PC-3 (cell line): ENCODE measurements at regions not wholly inside any gene's neighbourhood (a gene's known extent, or its start where the extent isn't known, plus 50 kb on each side); places are given as distances from the start of the nearest gene placed in this dataset.

Source experiments
- ATAC-seq: fragments of 200-7000 bp; cut with Tn5 transposase; 2 replicates; pipeline ENCODE4 v1.9.1; 2020; ENCODE audit warnings: mild to moderate bottlenecking, moderate library complexity
- BruUV-seq: library from RNA; stranded (reverse); fragments of 400-500 nt; replicated peaks from 2 replicates; lab custom pipeline; 2021; lab: Mats Ljungman, UMichigan
- CTCF ChIA-PET: fragments of 300-600 bp; sonication (Branson Sonifier 250); formaldehyde crosslinking; loops from one replicate; lab custom pipeline; 2022; ENCODE audit warnings: antibody characterized with exemption; lab: Charles Lee
- POLR2A ChIA-PET: fragments of 300-600 bp; sonication (Branson Sonifier 250); formaldehyde crosslinking; loops from one replicate; lab custom pipeline; 2022; ENCODE audit warnings: antibody characterized with exemption; ENCODE audit not compliant: unreplicated experiment; lab: Charles Lee
- DNase-seq: peaks from one replicate; pipeline ENCODE4 v3.0.0-alpha.2; 2015
- H2AFZ ChIP-seq: fragments of 300-600 bp; sonication (generic); 2 replicates; pipeline ENCODE4 v1.6.0; 2016; ENCODE audit warnings: antibody characterized with exemption, low read length
- H3F3A ChIP-seq: fragments of 300-600 bp; sonication (generic); one replicate; pipeline ENCODE4 v1.6.0; 2017; ENCODE audit warnings: antibody characterized with exemption, low read length, control low read depth, mild to moderate bottlenecking; ENCODE audit not compliant: unreplicated experiment
- H3K27ac ChIP-seq: fragments of 300-600 bp; sonication (generic); 2 replicates; pipeline ENCODE4 v1.5.1; 2016; ENCODE audit warnings: mild to moderate bottlenecking, low read length
- H3K27me3 ChIP-seq: fragments of 300-600 bp; sonication (generic); 2 replicates; pipeline ENCODE4 v1.6.1; 2016; ENCODE audit warnings: low read length, mixed read lengths
- H3K36me3 ChIP-seq: fragments of 300-600 bp; sonication (generic); 2 replicates; pipeline ENCODE4 v1.6.1; 2016; ENCODE audit warnings: low read depth, mixed run types, low read length, mixed read lengths
- H3K4me1 ChIP-seq: fragments of 300-600 bp; sonication (generic); 2 replicates; pipeline ENCODE4 v1.5.1; 2016; ENCODE audit warnings: low read length; ENCODE audit not compliant: insufficient read depth
- H3K4me2 ChIP-seq: fragments of 300-600 bp; sonication (generic); 2 replicates; pipeline ENCODE4 v1.6.0; 2016; ENCODE audit warnings: low read length
- H3K4me3 ChIP-seq: fragments of 300-600 bp; sonication (generic); 2 replicates; pipeline ENCODE4 v1.5.1; 2016; ENCODE audit warnings: mild to moderate bottlenecking, low read length, mixed read lengths
- H3K79me2 ChIP-seq: fragments of 300-600 bp; sonication (generic); 2 replicates; pipeline ENCODE4 v1.6.1; 2017; ENCODE audit warnings: low read length, mixed read lengths
- H3K9ac ChIP-seq: fragments of 300-600 bp; sonication (generic); 2 replicates; pipeline ENCODE4 v1.6.0; 2016; ENCODE audit warnings: mild to moderate bottlenecking, low read length
- H3K9me2 ChIP-seq: fragments of 300-600 bp; sonication (generic); replicated peaks from 2 replicates; pipeline ENCODE4 v1.6.1; 2016; ENCODE audit warnings: mixed run types, low read length, mixed read lengths
- H3K9me3 ChIP-seq: fragments of 300-600 bp; sonication (generic); 2 replicates; pipeline ENCODE4 v1.6.1; 2016; ENCODE audit warnings: low read length, mixed read lengths
- H4K20me1 ChIP-seq: fragments of 300-600 bp; sonication (generic); 2 replicates; pipeline ENCODE4 v1.6.1; 2016; ENCODE audit warnings: low read length, mixed read lengths
- EZH2 ChIP-seq: fragments of 300-600 bp; sonication (generic); IDR thresholded peaks from one replicate; pipeline ENCODE4 v1.6.1; 2017; ENCODE audit warnings: antibody characterized with exemption, mild to moderate bottlenecking, low read length; ENCODE audit not compliant: unreplicated experiment
- EZH2phosphoT487 ChIP-seq: fragments of 300-600 bp; sonication (generic); IDR thresholded peaks from 2 replicates; pipeline ENCODE4 v1.6.1; 2018; ENCODE audit warnings: mild to moderate bottlenecking, antibody characterized with exemption, low read length, borderline replicate concordance
- intact Hi-C: fragments of 100-400 bp; cut with micrococcal nuclease; formaldehyde crosslinking; loops from 2 replicates; pipeline ENCODE4 v1.9.0; 2023
- TF ChIP-seq, protein P1 (sequence below): fragments of 300-600 bp; sonication (generic); conservative IDR thresholded peaks from 2 replicates; pipeline ENCODE4 v1.5.1; 2017; ENCODE audit warnings: antibody characterized with exemption, low read depth, mild to moderate bottlenecking, low read length

DNA sequence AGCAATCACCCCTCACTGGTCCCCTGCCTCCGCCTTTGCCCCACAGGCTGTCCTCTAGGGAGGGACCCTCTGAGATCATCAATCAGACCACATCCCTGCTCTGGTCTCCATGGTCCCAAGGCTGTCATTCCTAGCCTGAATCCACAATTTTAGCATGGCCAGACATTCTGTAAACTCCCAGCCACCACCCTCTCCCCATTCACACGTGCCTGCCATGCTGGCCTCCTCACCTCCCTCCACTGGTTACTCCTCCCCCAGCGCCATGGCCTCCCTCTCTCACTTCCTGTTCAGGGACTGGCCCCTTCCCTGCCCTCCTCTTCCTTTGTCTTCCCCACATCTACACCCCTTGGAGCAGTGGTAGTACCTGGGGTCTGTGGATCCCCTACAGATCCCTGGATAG is 150.7 kb upstream of the MLN start:
- ATAC-seq (no peak), DNase-seq (no peak)
- Histone ChIP-seq H3K36me3 (no peaks in the 10 kb centered on the region), H3K27me3 (peaks cover 36% of the 10 kb centered on the region), H3K9me2 (no peaks in the 10 kb centered on the region), H4K20me1 (no peaks in the 10 kb centered on the region), H2AFZ (no peak overlapping the region), H3K9me3 (no peaks in the 10 kb centered on the region), H3F3A (no peaks in the 10 kb centered on the region), H3K4me2 (no peak overlapping the region), H3K4me3 (no peak overlapping the region), H3K27ac (no peak overlapping the region), H3K4me1 (no peaks in the 10 kb centered on the region), H3K9ac (no peak overlapping the region), H3K79me2 (no peaks in the 10 kb centered on the region)
- intact Hi-C loops, result no loop called here
- ChIA-PET POLR2A (no interaction called here), CTCF (no interaction called here)
- TF ChIP-seq EZH2 (no peak), EZH2phosphoT487 (no peak)
- TF ChIP-seq, protein P1, sequence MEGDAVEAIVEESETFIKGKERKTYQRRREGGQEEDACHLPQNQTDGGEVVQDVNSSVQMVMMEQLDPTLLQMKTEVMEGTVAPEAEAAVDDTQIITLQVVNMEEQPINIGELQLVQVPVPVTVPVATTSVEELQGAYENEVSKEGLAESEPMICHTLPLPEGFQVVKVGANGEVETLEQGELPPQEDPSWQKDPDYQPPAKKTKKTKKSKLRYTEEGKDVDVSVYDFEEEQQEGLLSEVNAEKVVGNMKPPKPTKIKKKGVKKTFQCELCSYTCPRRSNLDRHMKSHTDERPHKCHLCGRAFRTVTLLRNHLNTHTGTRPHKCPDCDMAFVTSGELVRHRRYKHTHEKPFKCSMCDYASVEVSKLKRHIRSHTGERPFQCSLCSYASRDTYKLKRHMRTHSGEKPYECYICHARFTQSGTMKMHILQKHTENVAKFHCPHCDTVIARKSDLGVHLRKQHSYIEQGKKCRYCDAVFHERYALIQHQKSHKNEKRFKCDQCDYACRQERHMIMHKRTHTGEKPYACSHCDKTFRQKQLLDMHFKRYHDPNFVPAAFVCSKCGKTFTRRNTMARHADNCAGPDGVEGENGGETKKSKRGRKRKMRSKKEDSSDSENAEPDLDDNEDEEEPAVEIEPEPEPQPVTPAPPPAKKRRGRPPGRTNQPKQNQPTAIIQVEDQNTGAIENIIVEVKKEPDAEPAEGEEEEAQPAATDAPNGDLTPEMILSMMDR, result no peak
- BruUV-seq, result no TSS peak

DNA sequence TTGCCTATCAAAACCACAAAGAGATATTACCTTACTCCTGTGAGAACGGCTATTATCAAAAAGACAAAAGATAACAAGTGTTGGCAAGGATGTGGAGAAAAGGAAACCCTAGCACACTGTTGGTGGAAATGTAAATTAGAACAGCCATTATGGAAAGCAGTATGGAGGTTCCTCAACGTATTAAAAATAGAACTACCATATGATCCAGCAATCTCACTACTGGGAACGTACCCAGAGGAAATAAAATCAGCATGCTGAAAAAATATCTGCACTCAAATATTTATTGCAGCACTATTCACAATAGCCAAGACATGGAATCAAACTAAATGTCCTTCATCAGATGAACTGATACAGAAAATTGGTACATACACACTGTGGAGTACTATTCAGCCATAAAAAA is 149.4 kb upstream of the MLN start:
- Histone ChIP-seq H3K9ac (no peak overlapping the region), H3K27me3 (peaks cover 48% of the 10 kb centered on the region), H2AFZ (no peak overlapping the region), H3K36me3 (no peaks in the 10 kb centered on the region), H3K4me2 (no peak overlapping the region), H3F3A (no peaks in the 10 kb centered on the region), H3K27ac (no peak overlapping the region), H3K4me3 (no peak overlapping the region), H3K9me3 (no peaks in the 10 kb centered on the region), H3K79me2 (no peaks in the 10 kb centered on the region), H4K20me1 (no peaks in the 10 kb centered on the region), H3K9me2 (no peaks in the 10 kb centered on the region), H3K4me1 (no peaks in the 10 kb centered on the region)
- intact Hi-C loops, result no loop called here
- DNase-seq (no peak), ATAC-seq (no peak)
- BruUV-seq, result no TSS peak
- POLR2A ChIA-PET, result no interaction called here
- TF ChIP-seq EZH2 (no peak), EZH2phosphoT487 (no peak)
- TF ChIP-seq, protein P1, result no peak
- CTCF ChIA-PET, result no interaction called here

DNA sequence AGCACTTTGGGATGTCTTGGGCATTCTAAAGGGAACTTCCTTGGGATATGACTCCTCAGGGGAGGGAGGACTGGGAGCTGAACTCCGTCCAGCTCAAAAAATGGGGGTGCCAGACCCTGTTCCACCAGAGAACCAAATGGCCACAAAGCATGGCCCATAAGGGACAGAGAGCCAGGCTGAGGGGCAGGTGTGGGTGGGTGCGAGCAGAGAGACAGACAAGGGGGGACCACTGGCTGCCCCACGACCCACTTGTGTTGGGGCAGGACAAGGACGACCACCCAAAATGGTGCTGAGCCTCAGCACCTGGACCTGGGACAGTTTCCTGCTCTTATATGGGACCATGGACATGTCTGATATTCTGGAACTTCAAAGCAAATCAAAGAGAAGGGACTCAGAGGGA is 148.2 kb upstream of the MLN start:
- no peak for DNase-seq
- CTCF ChIA-PET, result no interaction called here
- H3K4me2 ChIP-seq, result no peak overlapping the region
- no peak overlapping the region for H3K4me3 ChIP-seq
- no peaks in the 10 kb centered on the region for H3K9me2 ChIP-seq
- H3K36me3 ChIP-seq, result no peaks in the 10 kb centered on the region
- no peak overlapping the region for H3K9ac ChIP-seq
- H3K27me3 ChIP-seq, result peaks cover 58% of the 10 kb centered on the region
- H3K4me1 ChIP-seq, result no peaks in the 10 kb centered on the region
- no peak for TF ChIP-seq EZH2phosphoT487
- TF ChIP-seq, protein P1, result no peak
- no peak for TF ChIP-seq EZH2
- POLR2A ChIA-PET, result no interaction called here
- H2AFZ ChIP-seq, result no peak overlapping the region
- no peaks in the 10 kb centered on the region for H3K9me3 ChIP-seq
- BruUV-seq, result no TSS peak
- no peaks in the 10 kb centered on the region for H3K79me2 ChIP-seq
- no peak for ATAC-seq
- intact Hi-C loops, result no loop called here
- no peaks in the 10 kb centered on the region for H4K20me1 ChIP-seq
- no peak overlapping the region for H3K27ac ChIP-seq
- no peaks in the 10 kb centered on the region for H3F3A ChIP-seq
